Right hindlimb (tissue), 1 donor: ENCODE measurements at regions not wholly inside any gene's neighbourhood (a gene's known extent, or its start where the extent isn't known, plus 50 kb on each side); places are given as distances from the start of the nearest gene placed in this dataset.
A peak's percentile ranks its signal among the peaks of the same experiment; 100 is the strongest.
"Not testable (repeated sequence)": the region's sequence is repeated elsewhere in the genome, so short reads cannot be mapped to it uniquely, and the experiment has no call there.

Experiments
- DNase-seq: peaks from one replicate; pipeline ENCODE4 v3.0.0-alpha.2; 2018

DNA sequence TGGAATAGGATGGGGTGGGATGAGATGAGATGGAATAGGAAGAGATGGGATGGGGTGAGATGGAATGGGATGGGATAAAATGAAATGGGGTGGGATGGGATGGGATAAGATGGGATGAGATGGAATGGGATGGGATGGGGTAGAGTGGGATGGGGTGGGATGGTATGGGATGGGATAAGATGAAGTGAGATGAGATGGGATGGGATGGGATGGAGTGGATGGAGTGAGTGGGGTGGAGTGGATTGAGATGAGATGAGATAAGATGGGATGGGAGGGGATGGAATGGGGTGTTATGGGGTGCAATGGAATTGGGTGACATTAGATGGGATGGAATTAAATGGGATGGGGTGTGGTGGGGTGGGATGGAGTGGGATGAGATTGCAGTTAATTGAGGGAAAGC lies 279.2 kb upstream of the CDH5 start:
- DNase-seq, result no peak

DNA sequence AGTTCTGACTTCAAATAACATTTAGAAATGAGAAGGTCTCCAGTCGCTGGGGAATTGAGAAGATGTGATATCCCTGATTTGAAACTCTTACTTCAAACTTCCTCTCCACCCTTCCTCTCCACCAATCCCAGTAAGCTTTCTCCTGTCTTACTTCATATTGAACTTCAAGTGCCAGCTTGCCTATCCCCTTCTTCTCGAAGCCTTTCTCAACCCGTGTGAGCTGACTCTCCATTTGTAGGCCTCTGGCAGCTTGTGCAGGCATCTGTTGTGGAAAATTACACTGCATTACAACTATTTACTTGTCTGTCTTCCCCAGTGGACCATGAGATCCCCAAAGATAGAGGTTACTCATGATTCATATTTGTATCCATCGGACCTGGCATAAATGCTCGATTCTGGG lies 280.8 kb upstream of the CDH5 start:
- DNase-seq, result no peak

DNA sequence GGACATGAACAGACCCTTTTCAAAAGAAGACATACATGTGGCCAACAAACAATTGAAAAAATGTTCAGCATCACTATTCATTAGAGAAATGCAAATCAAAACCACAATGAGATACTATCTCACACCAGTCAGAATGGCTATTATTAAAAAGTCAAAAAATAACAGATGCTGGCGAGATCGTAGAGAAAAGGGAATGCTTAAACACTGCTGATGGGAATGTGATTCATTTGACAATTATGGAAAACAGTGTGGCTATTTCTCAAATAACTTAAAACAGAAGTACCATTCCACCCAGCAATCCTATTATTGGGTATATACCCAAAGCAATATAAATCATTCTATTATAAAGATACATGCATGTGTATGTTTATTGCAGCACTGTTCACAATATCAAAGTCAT lies 281.8 kb upstream of the CDH5 start:
- not testable (repeated sequence) for DNase-seq

DNA sequence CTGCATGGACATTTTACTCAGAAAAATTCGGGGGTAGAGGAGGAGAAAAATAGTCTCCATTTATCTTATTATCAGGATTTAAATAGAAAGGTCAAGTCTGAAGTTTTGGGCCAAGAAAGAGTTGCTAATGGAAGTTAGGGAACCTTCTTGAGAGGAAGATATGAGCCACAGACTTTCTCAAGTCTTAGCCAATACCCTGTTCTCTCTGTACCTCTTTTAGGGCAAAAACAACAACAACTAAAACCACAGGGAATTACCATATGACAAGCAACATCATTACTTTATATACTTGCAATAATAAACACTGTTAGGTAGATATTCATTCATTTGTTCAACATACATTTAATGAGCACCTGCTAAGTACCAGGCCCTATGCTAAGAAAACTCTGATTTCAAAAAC lies 282.2 kb upstream of the CDH5 start:
- DNase-seq, result no peak

DNA sequence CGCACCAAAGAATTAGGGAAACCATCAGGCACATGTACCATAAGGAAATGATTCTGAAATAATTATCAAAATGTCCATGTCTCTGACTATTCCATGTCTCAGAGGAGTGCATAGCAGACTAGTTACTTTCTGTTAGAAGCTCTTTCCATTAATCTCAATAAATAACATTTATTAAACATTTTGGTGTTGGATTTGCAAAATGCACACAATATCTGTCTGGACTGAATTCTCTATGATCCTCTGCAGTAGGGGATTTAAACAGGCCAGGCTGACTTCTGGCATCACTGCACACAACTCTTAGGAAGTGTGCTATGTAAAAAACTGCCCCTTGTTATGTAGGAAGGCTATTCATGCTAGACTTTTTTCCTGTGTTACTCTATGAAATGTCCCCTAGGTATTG lies 283.3 kb upstream of the CDH5 start:
- DNase-seq, result no peak

DNA sequence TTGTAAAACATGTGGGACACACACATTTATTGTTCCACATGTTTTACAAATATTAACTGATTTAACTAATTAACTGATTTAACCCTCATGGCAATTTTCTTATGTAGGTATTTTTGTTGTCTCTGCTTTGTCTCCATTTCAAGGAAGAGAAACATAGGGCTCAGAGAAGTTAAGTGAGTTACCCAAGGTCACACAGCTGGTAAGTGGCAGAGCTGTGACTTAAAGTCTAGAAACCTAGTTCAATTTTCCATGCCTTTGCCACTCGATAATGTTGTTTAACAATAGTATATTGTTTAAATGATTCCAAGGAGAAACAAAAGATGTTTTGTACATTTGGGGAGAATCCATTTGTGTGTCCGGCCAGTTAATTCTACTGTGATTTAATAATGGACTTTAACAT lies 284.1 kb upstream of the CDH5 start:
- DNase-seq, result no peak

DNA sequence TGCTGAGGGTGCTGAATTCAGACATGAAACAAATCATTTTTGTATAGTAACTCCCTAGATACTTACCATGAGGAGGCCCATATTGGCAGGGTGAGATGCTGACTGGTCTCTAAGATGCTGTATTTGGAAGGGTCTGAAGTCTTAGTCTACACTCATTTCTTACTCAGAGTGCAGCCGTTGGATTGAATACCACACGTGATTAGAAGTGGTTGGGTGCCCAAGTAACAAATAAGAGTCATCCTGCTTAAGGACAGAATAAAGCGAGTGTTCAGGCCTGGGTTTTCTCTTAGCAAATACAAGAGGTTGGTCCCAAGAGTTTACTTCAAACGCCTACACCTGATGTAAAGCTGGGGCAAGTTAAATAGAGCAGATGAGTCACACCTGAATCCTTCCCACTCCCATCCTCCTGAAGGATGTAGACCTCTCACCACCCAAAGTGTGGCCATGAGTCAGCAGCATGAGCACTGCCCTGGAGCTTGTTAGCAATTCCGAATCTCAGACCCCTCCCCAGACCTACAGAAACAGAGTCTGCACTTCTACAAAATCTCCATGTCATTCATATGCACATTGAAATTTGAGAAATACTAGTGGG lies 284.6 kb upstream of the CDH5 start:
- no peak for DNase-seq

DNA sequence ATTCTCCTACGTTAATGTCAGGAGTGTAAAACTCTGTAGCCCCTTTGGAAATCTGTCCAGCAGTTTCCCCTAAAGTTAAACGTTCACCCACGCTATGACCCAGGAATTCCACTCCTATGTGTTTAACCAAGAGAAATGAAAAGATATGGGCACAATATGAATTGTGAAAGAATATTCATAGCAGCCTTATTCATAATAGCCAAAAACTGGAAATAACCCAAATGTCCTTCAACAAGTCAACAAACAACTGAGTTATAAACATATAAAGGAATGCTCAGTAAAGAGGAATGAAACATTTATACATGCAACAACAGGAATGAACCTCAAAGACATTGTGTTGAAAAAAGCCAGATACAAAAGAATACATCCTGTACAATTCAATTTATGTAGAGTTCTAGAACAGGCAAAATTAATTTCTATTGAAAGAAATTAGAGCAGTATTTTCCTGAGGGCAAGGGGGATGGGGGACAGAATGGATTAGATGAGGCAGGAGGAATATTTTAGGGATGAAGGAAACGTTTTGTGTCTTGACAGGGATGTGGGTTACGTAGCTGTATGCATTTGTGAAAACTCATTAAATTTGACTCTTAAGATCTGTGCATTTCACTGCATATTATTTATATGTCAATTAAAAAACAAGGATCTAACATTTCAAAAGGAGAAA lies 286.7 kb upstream of the CDH5 start:
- no peak for DNase-seq

DNA sequence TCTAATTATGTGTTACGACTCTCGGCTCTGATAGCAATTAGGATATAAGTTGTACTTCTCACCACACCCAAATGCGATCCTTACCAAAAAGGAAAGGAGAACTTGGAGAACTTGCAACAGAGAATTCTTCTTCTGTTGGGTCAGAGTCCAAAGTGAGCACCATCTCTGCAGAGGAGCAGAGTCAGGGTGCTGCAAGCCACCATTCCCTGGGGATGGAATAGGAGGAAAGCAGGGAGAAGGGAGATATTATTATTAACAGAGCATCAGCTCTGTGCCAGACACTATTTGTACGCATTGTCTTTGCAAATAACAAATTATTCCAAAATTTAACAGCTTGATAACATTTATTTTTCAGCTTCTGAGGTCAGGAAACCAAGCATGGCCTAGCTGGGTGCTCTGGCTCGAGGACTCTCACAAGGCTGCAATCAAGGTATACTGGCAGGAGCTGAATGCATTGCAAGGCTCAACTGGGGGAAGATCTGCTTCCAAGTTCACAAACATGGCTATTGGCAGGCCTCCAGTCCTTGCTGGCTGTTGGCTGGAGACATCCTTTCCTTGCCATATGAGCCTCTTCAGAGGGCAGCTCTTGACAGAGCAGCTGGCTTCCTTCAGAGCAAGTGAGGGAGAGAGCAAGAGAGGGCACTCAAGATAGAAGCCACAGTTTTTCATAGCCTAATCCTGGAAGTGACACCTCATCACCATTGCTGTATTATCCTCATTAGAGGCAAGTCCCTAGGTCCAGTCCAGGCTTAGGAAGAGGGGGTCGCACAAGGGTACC lies 296.2 kb upstream of the CDH5 start:
- peak; percentile 75 for DNase-seq

DNA sequence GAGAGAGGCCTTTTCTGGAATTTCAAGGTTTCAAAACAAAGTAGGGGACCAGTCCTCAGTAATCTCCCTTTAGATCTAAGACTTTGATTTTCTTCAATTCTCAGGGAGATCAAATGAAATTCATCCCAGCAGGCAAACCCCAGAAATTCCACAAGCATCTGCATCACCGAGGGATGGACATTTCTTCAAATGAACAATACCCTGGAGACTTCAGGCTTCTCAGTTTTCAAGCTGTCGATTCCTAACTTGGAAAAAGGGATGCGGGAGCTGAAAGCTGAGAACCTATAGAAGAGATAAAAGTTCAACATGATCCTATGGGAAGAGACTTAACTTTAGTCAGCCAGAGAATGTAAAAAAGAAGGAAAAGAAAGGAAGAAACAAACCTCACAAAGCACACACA lies 296.9 kb upstream of the CDH5 start:
- no peak for DNase-seq

DNA sequence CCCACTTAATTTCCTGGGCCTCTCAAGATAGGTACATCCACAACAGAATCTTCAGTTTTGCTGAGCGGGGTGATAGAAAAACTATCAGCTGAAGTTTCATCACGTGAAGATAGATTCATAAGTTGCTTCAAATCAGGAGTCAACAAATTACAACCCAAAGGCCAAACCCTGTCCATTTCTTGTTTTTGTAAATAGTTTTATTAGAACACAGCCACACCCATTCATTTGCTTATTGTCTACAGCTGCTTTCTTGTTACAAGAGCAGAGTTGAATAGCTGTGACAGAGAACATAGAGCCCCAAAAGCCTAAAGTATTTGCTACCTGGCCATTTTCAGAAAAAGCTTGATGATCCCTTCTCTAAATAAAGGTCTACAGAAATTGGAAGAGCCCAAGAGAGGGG lies 300.1 kb upstream of the CDH5 start:
- no peak for DNase-seq

DNA sequence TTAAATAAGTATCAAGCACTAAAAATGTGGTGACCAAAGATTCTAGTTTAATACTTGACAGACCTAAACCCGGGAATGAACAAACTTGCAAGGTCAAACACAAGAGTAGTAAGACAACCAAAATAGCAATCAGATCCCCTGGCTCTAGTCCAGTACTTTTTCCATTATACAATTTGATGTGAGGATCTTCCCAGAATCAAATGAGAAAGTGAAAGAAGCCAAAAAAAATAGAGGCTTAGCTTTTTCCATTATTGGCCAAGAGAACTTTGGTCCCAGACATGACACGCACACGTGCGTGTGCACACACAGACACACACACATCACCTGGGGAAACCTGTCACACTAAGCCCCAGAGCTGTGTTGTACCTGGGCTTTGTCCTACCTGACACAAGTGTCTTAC lies 300.6 kb upstream of the CDH5 start:
- DNase-seq, result no peak

DNA sequence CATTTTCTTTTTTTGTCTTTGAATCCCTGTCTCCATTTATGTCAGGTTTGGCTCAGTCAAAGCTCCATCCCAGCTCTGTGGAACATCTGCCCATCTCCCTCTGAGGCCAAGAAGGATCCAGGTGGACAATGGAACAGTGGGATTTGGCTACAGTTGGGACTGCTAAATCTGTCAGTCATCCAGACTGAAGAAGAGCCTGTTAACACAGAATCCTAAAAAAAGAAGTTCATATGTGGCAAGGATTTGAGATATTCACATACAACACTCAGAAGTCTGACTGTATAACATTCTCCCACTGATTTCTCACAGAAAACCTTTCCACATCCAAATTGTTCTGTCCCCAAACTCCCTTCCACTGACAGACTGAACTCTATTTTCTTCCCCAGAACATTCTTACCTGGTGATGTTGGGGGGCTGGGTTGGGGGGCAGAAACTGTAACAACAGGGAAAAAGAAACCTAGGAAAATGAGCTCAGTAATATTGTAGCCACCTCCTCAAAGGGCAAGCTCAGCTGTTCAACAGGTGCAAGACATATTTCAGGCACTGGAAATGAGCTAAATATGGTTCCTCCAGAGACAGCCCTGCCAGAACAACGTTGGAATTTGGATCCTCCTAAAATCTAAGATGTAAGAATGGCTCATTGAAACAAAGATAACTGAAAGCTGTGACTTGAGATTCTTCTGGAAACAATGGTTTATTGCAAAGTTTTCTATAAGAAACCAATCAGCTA lies 301.5 kb upstream of the CDH5 start:
- no peak for DNase-seq

DNA sequence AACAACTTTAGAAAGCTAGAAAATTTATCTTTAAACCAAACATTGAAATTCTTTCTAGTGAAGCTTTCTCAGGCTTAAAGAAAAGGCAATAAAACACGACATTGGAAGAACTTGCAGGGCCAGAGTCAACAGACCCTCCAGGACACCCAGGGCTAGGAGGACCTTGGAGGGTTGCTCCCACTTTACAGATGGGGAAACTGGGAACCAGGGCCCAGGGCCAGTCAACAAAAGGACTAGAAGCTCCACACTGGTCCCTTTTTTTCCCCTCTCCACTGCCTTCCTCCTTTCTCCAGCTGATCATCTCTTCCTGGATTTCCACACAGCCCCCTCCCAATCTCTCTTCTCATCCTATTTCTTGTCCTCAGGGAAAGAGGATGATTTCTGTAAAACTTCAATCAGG lies 307.7 kb upstream of the CDH5 start:
- DNase-seq, result no peak

DNA sequence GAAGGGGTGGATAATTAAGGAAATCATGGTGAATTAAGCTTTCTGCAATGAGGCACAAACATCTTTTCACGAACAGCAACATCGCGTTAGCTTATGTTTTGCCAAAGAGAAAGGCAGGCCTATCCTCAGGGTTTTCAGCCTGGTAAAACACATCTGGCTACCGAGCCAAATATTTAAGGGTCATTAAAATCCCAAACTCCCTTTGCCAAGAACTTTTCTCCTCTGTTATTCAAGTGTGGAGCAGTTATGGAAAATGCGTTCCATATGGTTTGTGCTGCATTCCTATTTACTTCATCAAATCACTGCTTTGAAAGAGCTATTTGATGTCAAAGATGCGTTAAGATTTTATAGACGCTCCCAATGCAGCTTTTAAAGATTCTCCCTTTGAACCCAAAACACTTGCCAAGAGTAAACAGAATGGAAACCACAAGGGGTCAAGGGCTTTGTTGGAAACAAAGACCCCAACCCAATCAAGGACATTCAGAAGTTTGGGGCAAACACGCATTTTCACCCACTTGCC lies 308.3 kb upstream of the CDH5 start:
- DNase-seq, result peak; percentile 49

DNA sequence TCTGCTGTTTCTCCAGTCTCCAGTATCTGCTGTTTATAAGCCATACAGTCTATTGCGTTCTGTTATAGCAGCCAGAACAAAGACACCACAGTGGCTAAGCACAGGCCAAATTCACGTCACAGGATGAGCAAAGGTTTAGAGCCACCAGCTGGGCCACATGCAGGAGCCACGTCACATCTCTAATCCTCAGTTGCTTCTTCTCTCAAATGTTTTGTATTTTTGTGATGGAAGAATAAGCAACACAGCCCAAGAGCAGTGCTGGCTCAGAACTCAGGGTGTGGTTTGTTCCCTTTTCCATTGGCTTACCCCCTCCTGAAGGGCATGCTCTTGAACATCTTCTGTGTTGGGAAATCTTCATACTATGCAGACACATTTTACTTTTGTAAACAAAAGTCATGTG lies 309.4 kb upstream of the CDH5 start:
- DNase-seq, result no peak

DNA sequence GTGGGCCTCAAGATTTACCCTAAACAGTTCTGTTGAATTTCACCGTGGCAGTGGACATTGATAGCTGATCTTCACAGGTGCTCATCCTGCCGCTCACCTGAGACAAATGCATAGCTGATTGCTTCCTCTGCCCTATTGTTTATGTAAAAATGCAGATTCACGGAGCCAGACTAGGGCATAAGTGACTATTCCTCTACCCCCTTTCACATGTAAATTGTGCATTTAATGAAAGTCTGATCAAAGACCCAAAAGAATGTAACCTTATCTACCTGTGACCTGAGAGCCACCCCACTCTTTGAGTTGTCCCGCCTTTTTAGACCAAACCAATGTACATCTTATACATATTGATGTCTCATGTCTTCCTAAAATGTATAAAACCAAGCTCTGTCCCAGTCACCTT lies 312.4 kb upstream of the CDH5 start:
- no peak for DNase-seq

DNA sequence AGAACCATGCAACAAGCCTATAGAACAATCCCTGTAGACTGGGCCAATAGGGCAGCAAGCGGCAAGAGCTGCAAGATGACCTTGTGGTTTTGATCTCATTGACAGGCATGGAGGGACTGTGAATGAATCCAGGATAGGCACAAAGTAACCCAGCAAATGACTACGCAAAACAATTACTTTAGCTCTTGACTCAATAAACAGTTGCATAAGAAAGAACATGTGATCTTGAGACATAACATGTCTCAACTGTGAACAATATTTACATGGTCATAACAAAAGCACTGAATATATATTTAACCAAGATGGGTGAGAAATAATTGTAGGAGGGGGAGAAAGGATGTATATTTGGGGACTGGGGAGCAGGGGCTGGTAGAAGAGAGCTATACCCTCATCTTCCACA lies 313.7 kb upstream of the CDH5 start:
- DNase-seq, result no peak

DNA sequence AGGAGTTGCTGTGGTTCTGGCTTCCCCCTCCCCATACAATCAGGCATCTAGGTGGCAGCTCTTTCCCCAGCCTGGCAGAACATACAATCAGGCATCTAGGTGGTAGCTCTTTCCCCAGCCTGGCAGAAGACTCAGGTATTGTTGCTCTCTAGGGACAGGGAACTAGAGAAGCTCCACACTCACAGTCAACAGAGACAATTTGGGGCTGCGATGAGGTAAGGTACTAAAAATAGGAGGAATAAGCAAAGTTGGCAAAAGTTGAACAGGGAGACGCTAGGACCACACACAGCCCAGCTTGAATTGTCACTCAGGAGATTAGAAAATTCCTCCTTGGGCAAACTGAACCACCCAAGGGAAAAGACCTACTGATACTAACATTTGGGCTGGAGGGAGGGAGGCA lies 315.5 kb upstream of the CDH5 start:
- no peak for DNase-seq

DNA sequence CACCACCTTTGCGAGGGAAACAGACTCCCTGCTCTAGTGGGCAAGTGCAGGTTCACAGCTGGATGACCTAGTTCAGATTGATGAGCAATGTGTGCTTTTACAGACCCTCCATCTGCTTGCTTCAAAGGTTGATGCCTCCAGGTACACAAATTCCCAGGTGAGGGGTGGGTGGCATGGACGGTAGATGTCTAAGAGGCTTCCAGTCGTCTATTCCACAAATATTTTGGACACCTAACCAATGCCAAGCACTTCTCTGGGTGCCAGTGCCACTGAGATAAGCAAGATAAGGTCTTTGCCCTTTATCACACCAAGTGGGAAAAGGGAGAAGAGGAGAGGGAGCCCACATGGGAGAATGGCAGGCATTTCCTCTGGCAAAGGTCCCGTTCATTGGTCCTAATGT lies 316.6 kb upstream of the CDH5 start:
- DNase-seq, result no peak

DNA sequence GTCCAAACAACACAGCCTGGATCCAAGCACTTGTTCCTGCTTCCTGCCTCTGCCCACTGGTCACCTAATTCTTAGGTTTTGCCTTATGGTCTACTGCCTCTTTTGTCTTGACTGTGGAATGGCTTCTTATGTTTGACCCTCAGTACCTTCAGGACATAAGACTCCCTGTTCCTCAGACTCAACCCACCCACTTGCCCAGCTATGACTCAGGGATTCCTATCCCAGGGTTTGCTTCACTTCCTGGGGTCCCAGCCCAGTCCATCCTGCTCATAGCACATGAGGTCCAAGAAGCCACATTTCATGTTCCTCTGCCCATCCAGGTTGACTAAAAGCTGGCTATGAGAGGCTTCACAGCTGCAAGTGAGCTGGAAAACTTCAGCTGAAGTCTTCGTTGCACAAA lies 320.9 kb upstream of the CDH5 start:
- peak; percentile 12 for DNase-seq

DNA sequence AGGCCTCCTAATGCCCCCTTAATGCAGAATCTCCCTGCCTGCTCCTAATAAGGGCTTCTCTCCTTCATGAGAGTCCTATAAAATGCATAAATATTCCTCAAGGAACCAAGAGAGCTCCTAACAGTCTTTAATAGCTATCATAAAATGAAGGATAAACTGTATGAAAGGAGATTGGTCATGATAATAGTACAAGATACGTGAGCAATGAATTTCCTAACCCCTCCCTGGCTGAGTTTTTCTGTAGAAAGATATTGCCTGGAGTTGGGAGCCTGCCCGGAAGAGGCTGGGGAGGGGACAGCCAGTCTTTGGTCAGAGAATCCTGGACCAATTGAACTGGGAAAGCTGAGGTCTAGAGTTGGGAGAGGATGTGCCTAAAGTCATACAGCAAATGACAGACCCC lies 321.9 kb upstream of the CDH5 start:
- peak; percentile 23 for DNase-seq

DNA sequence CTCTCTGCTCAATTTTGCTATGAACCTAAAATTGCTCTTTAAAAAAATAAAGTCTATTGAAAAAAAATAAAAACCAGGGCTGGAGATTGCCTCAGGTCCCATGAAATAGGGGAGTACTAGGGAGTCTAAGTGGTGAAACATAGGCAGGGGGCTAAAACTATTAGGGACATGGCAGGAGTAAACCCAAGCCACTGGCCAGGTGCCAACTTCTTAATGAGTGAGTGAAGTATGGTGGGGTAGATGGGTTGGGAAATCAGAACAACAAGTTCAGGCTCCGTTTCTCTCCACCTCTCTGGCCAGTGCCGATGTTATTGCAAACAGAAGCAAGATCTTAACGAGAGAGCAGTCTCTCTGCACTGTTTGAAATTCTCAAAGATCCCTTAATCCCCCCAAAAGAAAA lies 322.4 kb upstream of the CDH5 start:
- peak; percentile 11 for DNase-seq

DNA sequence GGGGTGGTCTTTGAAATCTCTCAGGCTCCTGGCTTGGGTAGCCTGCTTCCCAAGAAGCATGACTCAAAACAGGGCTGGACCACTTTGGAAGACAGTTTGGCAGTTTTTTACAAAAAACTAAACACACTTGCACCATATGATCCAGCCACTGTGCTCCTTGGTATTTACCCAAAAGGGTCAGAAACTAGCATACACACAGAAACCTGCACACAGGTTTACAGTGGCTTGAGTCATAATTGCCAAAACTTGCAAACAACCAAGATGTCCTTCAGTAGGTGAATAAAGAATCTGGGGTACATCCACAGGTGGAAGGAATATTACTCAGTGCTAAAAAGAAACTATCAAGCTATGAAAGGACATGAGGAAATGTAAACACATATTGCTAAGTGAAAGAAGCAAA lies 323.2 kb upstream of the CDH5 start:
- DNase-seq, result peak; percentile 0
